GM12878 (cell line): ENCODE measurements at regions not wholly inside any gene's neighbourhood (a gene's known extent, or its start where the extent isn't known, plus 50 kb on each side); places are given as distances from the start of the nearest gene placed in this dataset.

ENCODE experiments used
- ATAC-seq: fragments of 200-7000 bp; cut with Tn5 transposase; 3 replicates; pipeline ENCODE4 v1.9.1; 2020; ENCODE audit warnings: mild to moderate bottlenecking, moderate library complexity
- BruUV-seq: library from RNA; stranded (reverse); fragments of 400-500 nt; replicated peaks from 2 replicates; lab custom pipeline; 2021; lab: Mats Ljungman, UMichigan
- CTCF ChIA-PET: fragments of 300-600 bp; sonication (Branson Sonifier 250); formaldehyde crosslinking; extraction: SDS; loops from one replicate; lab custom pipeline; 2021; ENCODE audit warnings: inconsistent platforms; lab: Yijun Ruan, JAX
- POLR2A ChIA-PET: fragments of 350-600 bp; formaldehyde crosslinking; extraction: SDS; loops from one replicate; lab custom pipeline; 2021; ENCODE audit warnings: inconsistent platforms; lab: Charles Lee
- RAD21 ChIA-PET: fragments of 300-600 bp; sonication (Branson Sonifier 250); formaldehyde crosslinking; loops from one replicate; lab custom pipeline; 2023; ENCODE audit warnings: antibody characterized with exemption; ENCODE audit not compliant: unreplicated experiment; lab: Charles Lee
- SMC1A ChIA-PET: fragments of 300-600 bp; sonication (Branson Sonifier 250); formaldehyde crosslinking; loops from one replicate; lab custom pipeline; 2023; ENCODE audit not compliant: unreplicated experiment, uncharacterized antibody; lab: Charles Lee
- DNase-seq: peaks from one replicate; pipeline ENCODE4 v3.0.0-alpha.2; 2011; ENCODE audit warnings: low read depth, low spot score
- FAIRE-seq: peaks from 3 replicates; lab custom pipeline; 2011; peaks lifted over from hg19 to GRCh38; lab: Jason Lieb, UNC
- H2AFZ ChIP-seq: 2 replicates; pipeline ENCODE4 v1.6.0; 2011; ENCODE audit warnings: low read depth, low read length, control low read depth; ENCODE audit not compliant: control insufficient read depth
- H3K27ac ChIP-seq: 2 replicates; pipeline ENCODE4 v1.5.1; 2011; ENCODE audit warnings: control low read depth; ENCODE audit not compliant: control insufficient read depth, insufficient read depth
- H3K27me3 ChIP-seq, 2 experiments: replicated peaks in 1 of 2; 2 replicates each; pipeline versions ENCODE4 v1.6.0 to v1.6.1; 2011; ENCODE audit warnings: low read length in 1 of 2; ENCODE audit not compliant: control insufficient read depth in 2 of 2, insufficient read depth in 2 of 2
- H3K36me3 ChIP-seq, 2 experiments: 2 replicates each; pipeline ENCODE4 v1.5.1; 2011; ENCODE audit warnings: low read length in 1 of 2; ENCODE audit not compliant: control insufficient read depth in 2 of 2, insufficient read depth in 2 of 2
- H3K4me1 ChIP-seq: 2 replicates; pipeline ENCODE4 v1.6.1; 2011; ENCODE audit warnings: mild to moderate bottlenecking, low read length, moderate library complexity, mixed read lengths; ENCODE audit not compliant: control insufficient read depth, insufficient read depth
- H3K4me2 ChIP-seq: 2 replicates; pipeline ENCODE4 v1.6.0; 2011; ENCODE audit warnings: control low read depth; ENCODE audit not compliant: control insufficient read depth, insufficient read depth
- H3K4me3 ChIP-seq: fragments of 200-600 bp; sonication (generic); 2 replicates; pipeline ENCODE4 v1.5.1; 2016
- H3K79me2 ChIP-seq: 2 replicates; pipeline ENCODE4 v1.6.0; 2011; ENCODE audit warnings: low read length; ENCODE audit not compliant: control insufficient read depth, insufficient read depth
- H3K9ac ChIP-seq: 2 replicates; pipeline ENCODE4 v1.8.0; 2011; ENCODE audit warnings: low read length, control low read depth, mixed read lengths; ENCODE audit not compliant: control insufficient read depth, insufficient read depth
- H3K9me3 ChIP-seq: replicated peaks from 3 replicates; pipeline ENCODE4 v1.5.1; 2011; ENCODE audit warnings: mild to moderate bottlenecking, low read length; ENCODE audit not compliant: control insufficient read depth, insufficient read depth
- H4K20me1 ChIP-seq: 2 replicates; pipeline ENCODE4 v1.6.0; 2011; ENCODE audit not compliant: control insufficient read depth, insufficient read depth
- EZH2 ChIP-seq: IDR thresholded peaks from 2 replicates; pipeline ENCODE4 v1.6.1; 2012; ENCODE audit warnings: low read depth, mild to moderate bottlenecking, control low read depth, inconsistent platforms, low read length, borderline replicate concordance; ENCODE audit not compliant: control insufficient read depth
- MXI1 ChIP-seq: fragments of 150-350 bp; IDR thresholded peaks from 2 replicates; pipeline ENCODE4 v1.6.1; 2011; ENCODE audit warnings: low read depth, mild to moderate bottlenecking, inconsistent platforms, low read length, improper control_type of control experiment
- MYC ChIP-seq: IDR thresholded peaks from 2 replicates; pipeline ENCODE4 v1.6.1; 2011; ENCODE audit warnings: mild to moderate bottlenecking, low read length, moderate library complexity, inconsistent platforms; ENCODE audit not compliant: insufficient read depth, insufficient replicate concordance, insufficient read length, severe bottlenecking
- NFYB ChIP-seq: IDR thresholded peaks from 2 replicates; pipeline ENCODE4 v1.6.1; 2011; ENCODE audit warnings: low read depth, mild to moderate bottlenecking, low read length, improper control_type of control experiment, moderate library complexity; ENCODE audit not compliant: insufficient read depth
- POLR2A ChIP-seq: IDR thresholded peaks from 2 replicates; pipeline ENCODE4 v1.6.1; 2011; ENCODE audit warnings: low read depth, mild to moderate bottlenecking, low read length
- RB1 ChIP-seq: fragments of 450-650 bp; formaldehyde crosslinking; IDR thresholded peaks from 2 replicates; pipeline ENCODE4 v1.6.1; 2017; ENCODE audit warnings: mild to moderate bottlenecking, borderline replicate concordance
- SREBF1 ChIP-seq: IDR thresholded peaks from 2 replicates; pipeline ENCODE4 v1.6.1; 2012; ENCODE audit warnings: mild to moderate bottlenecking, low read length
- ZNF24 ChIP-seq: fragments of 450-650 bp; IDR thresholded peaks from 2 replicates; pipeline ENCODE4 v1.6.1; 2017; ENCODE audit warnings: antibody characterized with exemption, mild to moderate bottlenecking
- WGBS: methylation state at CpG from one replicate; pipeline ENCODE4 v1.1.6; 2016; ENCODE audit warnings: low lambda C conversion rate; ENCODE audit not compliant: insufficient replicate concordance, insufficient coverage; ENCODE audit errors: missing lambda C conversion rate; 5-methylcytosine and 5-hydroxymethylcytosine counted together
- in situ Hi-C: fragments of 300-500 bp; cut with MboI; formaldehyde crosslinking; loops from 9 replicates; pipeline ENCODE4 v1.14.3; 2018; ENCODE audit warnings: mixed read lengths
- intact Hi-C: fragments of 100-400 bp; cut with micrococcal nuclease; formaldehyde crosslinking; loops from one replicate; pipeline ENCODE4 v1.14.2; 2022; ENCODE audit not compliant: unreplicated experiment
- TF ChIP-seq, protein P1 (sequence below): IDR thresholded peaks from 2 replicates; pipeline ENCODE4 v1.6.1; 2012; ENCODE audit warnings: low read length, inconsistent platforms
- TF ChIP-seq, protein P2 (sequence below): fragments of 450-650 bp; IDR thresholded peaks from 2 replicates; pipeline ENCODE4 v1.6.1; 2016; ENCODE audit warnings: mild to moderate bottlenecking, moderate library complexity, borderline replicate concordance
- TF ChIP-seq, protein P3 (sequence below): IDR thresholded peaks from 2 replicates; pipeline ENCODE4 v1.6.1; 2011; ENCODE audit warnings: borderline replicate concordance, low read depth, mild to moderate bottlenecking, moderate library complexity, mixed read lengths, low read length; ENCODE audit not compliant: insufficient read depth; ENCODE audit errors: extremely low read length

DNA sequence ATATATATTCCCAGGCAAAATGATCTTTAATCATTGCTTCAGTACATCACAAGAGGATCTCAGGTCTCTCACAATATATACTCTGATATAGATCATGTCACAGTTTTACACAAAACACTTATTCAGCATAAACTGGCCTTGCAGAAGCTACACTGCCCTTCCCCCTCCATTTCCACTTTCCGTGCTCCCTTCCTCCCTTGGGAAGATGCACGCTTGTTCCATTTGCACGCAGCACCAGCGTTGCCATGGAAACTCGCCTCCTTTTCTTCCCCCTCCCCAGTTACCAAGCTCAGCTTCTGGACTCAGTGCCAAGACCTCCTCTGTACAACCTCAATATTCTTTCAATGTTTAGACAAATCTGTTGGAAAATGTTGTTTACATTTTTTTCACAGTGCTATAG is 154.6 kb downstream of the RFPL4B start:
- Histone ChIP-seq H3K27ac (no peak overlapping the region), H3K9me3 (no peaks in the 10 kb centered on the region), H3K4me1 (no peaks in the 10 kb centered on the region), H2AFZ (no peak overlapping the region), H3K4me2 (no peak overlapping the region), H3K36me3 (no peaks in the 10 kb centered on the region), H4K20me1 (no peaks in the 10 kb centered on the region), H3K4me3 (no peak overlapping the region), H3K27me3 (no peaks in the 10 kb centered on the region), H3K79me2 (no peaks in the 10 kb centered on the region), H3K9ac (no peak overlapping the region)
- no TSS peak for BruUV-seq
- WGBS = 2% methylated on average over 5 of the region's 5 CpGs
- ChIA-PET RAD21 (no interaction called here), CTCF (no interaction called here), SMC1A (no interaction called here), POLR2A (no interaction called here)
- TF ChIP-seq, protein P1, sequence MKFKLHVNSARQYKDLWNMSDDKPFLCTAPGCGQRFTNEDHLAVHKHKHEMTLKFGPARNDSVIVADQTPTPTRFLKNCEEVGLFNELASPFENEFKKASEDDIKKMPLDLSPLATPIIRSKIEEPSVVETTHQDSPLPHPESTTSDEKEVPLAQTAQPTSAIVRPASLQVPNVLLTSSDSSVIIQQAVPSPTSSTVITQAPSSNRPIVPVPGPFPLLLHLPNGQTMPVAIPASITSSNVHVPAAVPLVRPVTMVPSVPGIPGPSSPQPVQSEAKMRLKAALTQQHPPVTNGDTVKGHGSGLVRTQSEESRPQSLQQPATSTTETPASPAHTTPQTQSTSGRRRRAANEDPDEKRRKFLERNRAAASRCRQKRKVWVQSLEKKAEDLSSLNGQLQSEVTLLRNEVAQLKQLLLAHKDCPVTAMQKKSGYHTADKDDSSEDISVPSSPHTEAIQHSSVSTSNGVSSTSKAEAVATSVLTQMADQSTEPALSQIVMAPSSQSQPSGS = no peak
- no peak for TF ChIP-seq ZNF24
- TF ChIP-seq, protein P2, sequence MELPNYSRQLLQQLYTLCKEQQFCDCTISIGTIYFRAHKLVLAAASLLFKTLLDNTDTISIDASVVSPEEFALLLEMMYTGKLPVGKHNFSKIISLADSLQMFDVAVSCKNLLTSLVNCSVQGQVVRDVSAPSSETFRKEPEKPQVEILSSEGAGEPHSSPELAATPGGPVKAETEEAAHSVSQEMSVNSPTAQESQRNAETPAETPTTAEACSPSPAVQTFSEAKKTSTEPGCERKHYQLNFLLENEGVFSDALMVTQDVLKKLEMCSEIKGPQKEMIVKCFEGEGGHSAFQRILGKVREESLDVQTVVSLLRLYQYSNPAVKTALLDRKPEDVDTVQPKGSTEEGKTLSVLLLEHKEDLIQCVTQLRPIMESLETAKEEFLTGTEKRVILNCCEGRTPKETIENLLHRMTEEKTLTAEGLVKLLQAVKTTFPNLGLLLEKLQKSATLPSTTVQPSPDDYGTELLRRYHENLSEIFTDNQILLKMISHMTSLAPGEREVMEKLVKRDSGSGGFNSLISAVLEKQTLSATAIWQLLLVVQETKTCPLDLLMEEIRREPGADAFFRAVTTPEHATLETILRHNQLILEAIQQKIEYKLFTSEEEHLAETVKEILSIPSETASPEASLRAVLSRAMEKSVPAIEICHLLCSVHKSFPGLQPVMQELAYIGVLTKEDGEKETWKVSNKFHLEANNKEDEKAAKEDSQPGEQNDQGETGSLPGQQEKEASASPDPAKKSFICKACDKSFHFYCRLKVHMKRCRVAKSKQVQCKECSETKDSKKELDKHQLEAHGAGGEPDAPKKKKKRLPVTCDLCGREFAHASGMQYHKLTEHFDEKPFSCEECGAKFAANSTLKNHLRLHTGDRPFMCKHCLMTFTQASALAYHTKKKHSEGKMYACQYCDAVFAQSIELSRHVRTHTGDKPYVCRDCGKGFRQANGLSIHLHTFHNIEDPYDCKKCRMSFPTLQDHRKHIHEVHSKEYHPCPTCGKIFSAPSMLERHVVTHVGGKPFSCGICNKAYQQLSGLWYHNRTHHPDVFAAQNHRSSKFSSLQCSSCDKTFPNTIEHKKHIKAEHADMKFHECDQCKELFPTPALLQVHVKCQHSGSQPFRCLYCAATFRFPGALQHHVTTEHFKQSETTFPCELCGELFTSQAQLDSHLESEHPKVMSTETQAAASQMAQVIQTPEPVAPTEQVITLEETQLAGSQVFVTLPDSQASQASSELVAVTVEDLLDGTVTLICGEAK = no peak
- no peak for TF ChIP-seq MXI1
- TF ChIP-seq MYC = no peak
- no peak for TF ChIP-seq EZH2
- no peak for TF ChIP-seq POLR2A
- no peak for TF ChIP-seq SREBF1
- TF ChIP-seq NFYB = no peak
- no peak for TF ChIP-seq RB1
- TF ChIP-seq, protein P3, sequence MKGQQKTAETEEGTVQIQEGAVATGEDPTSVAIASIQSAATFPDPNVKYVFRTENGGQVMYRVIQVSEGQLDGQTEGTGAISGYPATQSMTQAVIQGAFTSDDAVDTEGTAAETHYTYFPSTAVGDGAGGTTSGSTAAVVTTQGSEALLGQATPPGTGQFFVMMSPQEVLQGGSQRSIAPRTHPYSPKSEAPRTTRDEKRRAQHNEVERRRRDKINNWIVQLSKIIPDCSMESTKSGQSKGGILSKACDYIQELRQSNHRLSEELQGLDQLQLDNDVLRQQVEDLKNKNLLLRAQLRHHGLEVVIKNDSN = no peak
- intact Hi-C loops (no loop called here), in situ Hi-C loops (no loop called here)
- no peak for DNase-seq
- FAIRE-seq = no peak
- no peak for ATAC-seq
